Ishikawa (cell line): ENCODE measurements at regions not wholly inside any gene's neighbourhood (a gene's known extent, or its start where the extent isn't known, plus 50 kb on each side); places are given as distances from the start of the nearest gene placed in this dataset.

Source experiments
- CREB1 ChIP-seq: IDR thresholded peaks from 2 replicates; pipeline ENCODE4 v1.6.1; 2012; ENCODE audit warnings: low read depth
- EP300 ChIP-seq: IDR thresholded peaks from 2 replicates; pipeline ENCODE4 v1.6.1; 2012; ENCODE audit warnings: borderline replicate concordance
- NFIC ChIP-seq: IDR thresholded peaks from 2 replicates; pipeline ENCODE4 v1.6.1; 2012
- TAF1 ChIP-seq: IDR thresholded peaks from 2 replicates; pipeline ENCODE4 v1.6.1; 2012; ENCODE audit warnings: low read depth, mild to moderate bottlenecking
- TCF12 ChIP-seq: IDR thresholded peaks from 2 replicates; pipeline ENCODE4 v1.6.1; 2012; ENCODE audit warnings: low read depth

DNA sequence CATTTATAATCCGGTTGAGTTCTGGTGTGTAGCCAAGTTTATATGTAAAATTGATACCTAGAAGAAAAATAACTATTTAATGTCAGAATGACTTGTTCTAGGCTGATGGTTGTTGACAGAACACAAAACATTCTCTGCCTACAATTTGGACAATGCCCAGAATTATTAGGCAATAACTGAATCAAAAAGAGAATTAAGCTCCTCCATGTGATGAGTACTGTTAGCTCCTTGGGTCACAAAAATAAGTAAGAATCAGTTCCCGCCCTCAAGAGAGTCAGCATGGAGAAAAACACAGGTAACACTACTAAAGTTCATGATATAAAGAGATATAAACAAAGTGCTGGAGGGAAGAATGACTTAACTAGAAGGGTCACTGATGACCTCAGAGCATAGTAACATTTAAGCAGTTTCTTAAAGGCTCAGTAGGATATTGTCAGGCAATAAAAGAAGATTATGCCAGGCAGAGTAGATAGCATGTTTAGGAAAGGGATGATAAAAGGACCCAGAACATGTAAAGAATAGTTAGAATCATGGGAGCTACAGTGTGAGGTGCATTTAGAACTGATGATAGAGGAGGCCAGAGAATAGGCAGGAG is 200.5 kb upstream of the ACTBL2 start:
- no peak for TF ChIP-seq CREB1
- no peak for TF ChIP-seq NFIC
- no peak for TF ChIP-seq TCF12
- TF ChIP-seq EP300 = no peak
- TF ChIP-seq TAF1 = no peak
